ENCODE measurements at regions not wholly inside any gene's neighbourhood (a gene's known extent, or its start where the extent isn't known, plus 50 kb on each side); places are given as distances from the start of the nearest gene placed in this dataset.

GRCh38 chr5:105782501-105782900 lies 1888.2 kb downstream of the EFNA5 start:
- no peak overlapping the region for H3K4me3 Mint-ChIP-seq
- ATAC-seq, result no peak
- peaks cover 3% of the 10 kb centered on the region for H3K9me3 ChIP-seq (ENCODE audit: control insufficient read depth, low read length, poor library complexity, severe bottlenecking)
- no peaks in the 10 kb centered on the region for H3K36me3 Mint-ChIP-seq (ENCODE audit: low read depth)
- H3K27ac Mint-ChIP-seq, result no peak overlapping the region
- no peaks in the 10 kb centered on the region for H3K27me3 Mint-ChIP-seq
- H3K4me1 Mint-ChIP-seq, result no peaks in the 10 kb centered on the region
- no peak for DNase-seq

GRCh38 chr5:105773241-105773640 lies 1897.5 kb downstream of the EFNA5 start:
- Mint-ChIP-seq H3K27me3 (no peaks in the 10 kb centered on the region), H3K4me1 (no peaks in the 10 kb centered on the region), H3K27ac (no peak overlapping the region), H3K4me3 (no peak overlapping the region), H3K36me3 (ENCODE audit: low read depth) (no peaks in the 10 kb centered on the region)
- no peaks in the 10 kb centered on the region for H3K9me3 ChIP-seq (ENCODE audit: control insufficient read depth, low read length, poor library complexity, severe bottlenecking)
- DNase-seq (no peak), ATAC-seq (no peak)

GRCh38 chr5:105767267-105767666 lies 1903.5 kb downstream of the EFNA5 start:
- Mint-ChIP-seq H3K27me3 (no peaks in the 10 kb centered on the region), H3K27ac (no peak overlapping the region)
- ATAC-seq, result no peak

DNA sequence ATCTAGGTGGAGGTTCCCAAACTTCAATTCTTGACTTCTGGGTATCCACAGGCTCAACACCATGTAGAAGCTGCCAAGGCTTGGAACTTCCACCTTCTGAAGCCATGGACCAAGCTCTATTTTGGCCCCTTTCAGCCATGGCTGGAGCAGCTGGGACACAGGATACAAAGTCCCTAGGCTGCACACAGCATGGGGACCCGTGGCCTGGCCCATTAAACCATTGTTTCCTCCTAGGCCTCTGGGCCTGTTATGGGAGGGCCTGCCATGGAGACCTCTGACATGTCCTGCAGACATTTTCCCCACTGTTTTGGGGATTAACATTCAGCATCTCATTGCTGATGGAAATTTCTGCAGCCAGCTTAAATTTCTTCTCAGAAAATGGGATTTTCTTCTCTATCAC lies 1908.0 kb downstream of the EFNA5 start:
- Mint-ChIP-seq H3K27ac (no peak overlapping the region), H3K4me3 (no peak overlapping the region), H3K27me3 (no peaks in the 10 kb centered on the region), H3K4me1 (no peaks in the 10 kb centered on the region), H3K36me3 (ENCODE audit: low read depth) (no peaks in the 10 kb centered on the region)
- DNase-seq, result no peak
- peaks cover 2% of the 10 kb centered on the region for H3K9me3 ChIP-seq (ENCODE audit: control insufficient read depth, low read length, poor library complexity, severe bottlenecking)
- no peak for ATAC-seq

More at GRCh38 chr5:105767267-105767666, 1903.5 kb downstream of the EFNA5 start:
- Mint-ChIP-seq H3K4me1 (no peaks in the 10 kb centered on the region), H3K4me3 (no peak overlapping the region), H3K36me3 (ENCODE audit: low read depth) (no peaks in the 10 kb centered on the region)
- no peak for DNase-seq
- no peaks in the 10 kb centered on the region for H3K9me3 ChIP-seq (ENCODE audit: control insufficient read depth, low read length, poor library complexity, severe bottlenecking)

DNA sequence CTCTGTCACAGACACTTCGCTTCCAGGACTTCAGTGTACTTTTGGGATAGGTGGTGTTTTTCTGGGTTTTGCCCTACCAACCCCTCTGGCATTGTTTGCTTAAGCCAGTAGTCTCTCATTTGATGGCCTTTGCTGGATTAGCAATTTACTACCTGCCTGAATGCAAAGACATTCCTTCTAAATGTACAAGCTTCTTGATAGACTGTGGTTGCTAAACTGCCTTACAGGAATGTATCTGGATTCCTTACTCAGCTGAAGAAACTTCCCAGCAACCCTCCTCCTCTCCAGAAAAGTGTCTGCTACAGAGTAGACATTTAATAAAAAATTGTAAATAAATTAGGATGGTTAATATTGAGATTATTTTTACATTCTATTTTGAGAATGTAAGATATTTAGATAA lies 1916.7 kb downstream of the EFNA5 start:
- H3K9me3 ChIP-seq (ENCODE audit: control insufficient read depth, low read length, poor library complexity, severe bottlenecking), result peaks cover 2% of the 10 kb centered on the region
- H3K27ac Mint-ChIP-seq, result no peak overlapping the region
- no peaks in the 10 kb centered on the region for H3K36me3 Mint-ChIP-seq (ENCODE audit: low read depth)
- H3K4me1 Mint-ChIP-seq, result no peaks in the 10 kb centered on the region
- ATAC-seq (no peak), DNase-seq (no peak)
- no peaks in the 10 kb centered on the region for H3K27me3 Mint-ChIP-seq
- H3K4me3 Mint-ChIP-seq, result no peak overlapping the region

GRCh38 chr5:105752801-105753200 lies 1917.9 kb downstream of the EFNA5 start:
- ATAC-seq, result no peak
- Mint-ChIP-seq H3K4me3 (no peak overlapping the region), H3K36me3 (ENCODE audit: low read depth) (no peaks in the 10 kb centered on the region), H3K27ac (no peak overlapping the region), H3K27me3 (no peaks in the 10 kb centered on the region), H3K4me1 (no peaks in the 10 kb centered on the region)
- no peaks in the 10 kb centered on the region for H3K9me3 ChIP-seq (ENCODE audit: control insufficient read depth, low read length, poor library complexity, severe bottlenecking)
- no peak for DNase-seq

DNA sequence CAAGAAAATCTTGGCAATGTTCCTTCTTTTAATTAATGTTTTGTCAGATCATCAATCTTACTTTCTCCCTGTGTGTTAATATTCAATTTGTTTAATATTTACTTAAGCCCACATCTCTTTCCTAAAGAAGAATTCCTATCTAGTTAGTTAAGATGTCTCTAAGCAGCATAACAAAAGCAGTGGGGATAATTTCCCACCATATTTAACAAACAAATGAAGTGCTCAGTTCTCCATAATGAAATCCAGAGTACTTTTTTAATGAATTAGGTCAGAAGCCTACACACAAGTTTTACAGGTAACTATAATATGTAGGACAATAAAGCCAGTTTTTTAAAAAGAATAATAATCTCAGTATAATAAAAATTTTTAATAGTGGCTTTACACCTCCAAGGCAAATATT lies 1918.8 kb downstream of the EFNA5 start:
- Mint-ChIP-seq H3K4me1 (no peaks in the 10 kb centered on the region), H3K36me3 (ENCODE audit: low read depth) (no peaks in the 10 kb centered on the region), H3K4me3 (no peak overlapping the region), H3K27ac (no peak overlapping the region), H3K27me3 (no peaks in the 10 kb centered on the region)
- H3K9me3 ChIP-seq (ENCODE audit: control insufficient read depth, low read length, poor library complexity, severe bottlenecking), result no peaks in the 10 kb centered on the region
- DNase-seq, result no peak
- ATAC-seq, result no peak

GRCh38 chr5:105745111-105745510 lies 1925.6 kb downstream of the EFNA5 start:
- no peak for ATAC-seq
- Mint-ChIP-seq H3K27ac (no peak overlapping the region), H3K27me3 (no peaks in the 10 kb centered on the region), H3K36me3 (ENCODE audit: low read depth) (no peaks in the 10 kb centered on the region), H3K4me1 (no peaks in the 10 kb centered on the region), H3K4me3 (no peak overlapping the region)
- no peaks in the 10 kb centered on the region for H3K9me3 ChIP-seq (ENCODE audit: control insufficient read depth, low read length, poor library complexity, severe bottlenecking)
- DNase-seq, result no peak

GRCh38 chr5:105740242-105740641 lies 1930.5 kb downstream of the EFNA5 start:
- Mint-ChIP-seq H3K27ac (no peak overlapping the region), H3K4me1 (no peaks in the 10 kb centered on the region)

GRCh38 chr5:105739732-105740131 lies 1931.0 kb downstream of the EFNA5 start:
- Mint-ChIP-seq H3K36me3 (ENCODE audit: low read depth) (no peaks in the 10 kb centered on the region), H3K4me3 (no peak overlapping the region), H3K4me1 (no peaks in the 10 kb centered on the region), H3K27ac (no peak overlapping the region), H3K27me3 (no peaks in the 10 kb centered on the region)
- no peaks in the 10 kb centered on the region for H3K9me3 ChIP-seq (ENCODE audit: control insufficient read depth, low read length, poor library complexity, severe bottlenecking)
- ATAC-seq (no peak), DNase-seq (no peak)

More at GRCh38 chr5:105740242-105740641, 1930.5 kb downstream of the EFNA5 start:
- H3K4me3 Mint-ChIP-seq, result no peak overlapping the region
- H3K36me3 Mint-ChIP-seq (ENCODE audit: low read depth), result no peaks in the 10 kb centered on the region
- ATAC-seq (no peak), DNase-seq (no peak)
- no peaks in the 10 kb centered on the region for H3K27me3 Mint-ChIP-seq
- no peaks in the 10 kb centered on the region for H3K9me3 ChIP-seq (ENCODE audit: control insufficient read depth, low read length, poor library complexity, severe bottlenecking)

- ATAC-seq (no peak), DNase-seq (no peak)
- H3K36me3 Mint-ChIP-seq (ENCODE audit: low read depth), result no peaks in the 10 kb centered on the region
- H3K9me3 ChIP-seq (ENCODE audit: control insufficient read depth, low read length, poor library complexity, severe bottlenecking), result no peaks in the 10 kb centered on the region
- no peaks in the 10 kb centered on the region for H3K4me1 Mint-ChIP-seq
- no peak overlapping the region for H3K4me3 Mint-ChIP-seq
- no peak overlapping the region for H3K27ac Mint-ChIP-seq
- H3K27me3 Mint-ChIP-seq, result no peaks in the 10 kb centered on the region
Measured at GRCh38 chr5:105735704-105736103, 1935.0 kb downstream of the EFNA5 start.

DNA sequence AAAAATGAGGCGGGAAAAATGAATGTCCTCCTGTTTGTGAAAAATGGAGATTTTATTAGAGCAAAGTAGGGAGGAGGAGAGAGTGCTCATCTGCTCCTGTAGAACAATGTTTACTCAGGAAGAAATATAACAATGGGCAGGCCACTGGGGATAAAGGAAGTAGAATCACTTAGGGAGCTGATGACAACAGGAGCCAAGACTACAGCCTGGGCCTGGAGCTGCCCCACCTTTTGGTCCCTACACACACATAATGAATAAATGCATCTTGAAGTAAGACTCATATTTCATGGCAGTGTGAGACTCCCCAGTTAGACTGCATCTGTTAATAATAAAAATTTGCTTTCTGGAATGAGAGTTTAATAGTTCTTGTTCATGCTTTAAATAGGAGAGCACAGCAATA lies 1939.8 kb downstream of the EFNA5 start:
- Mint-ChIP-seq H3K36me3 (ENCODE audit: low read depth) (no peaks in the 10 kb centered on the region), H3K27ac (no peak overlapping the region), H3K4me3 (no peak overlapping the region), H3K27me3 (no peaks in the 10 kb centered on the region), H3K4me1 (no peaks in the 10 kb centered on the region)
- no peaks in the 10 kb centered on the region for H3K9me3 ChIP-seq (ENCODE audit: control insufficient read depth, low read length, poor library complexity, severe bottlenecking)
- ATAC-seq (no peak), DNase-seq (no peak)

- DNase-seq (no peak), ATAC-seq (no peak)
- Mint-ChIP-seq H3K4me3 (no peak overlapping the region), H3K27ac (no peak overlapping the region), H3K27me3 (no peaks in the 10 kb centered on the region), H3K36me3 (ENCODE audit: low read depth) (no peaks in the 10 kb centered on the region), H3K4me1 (no peaks in the 10 kb centered on the region)
- H3K9me3 ChIP-seq (ENCODE audit: control insufficient read depth, low read length, poor library complexity, severe bottlenecking), result no peaks in the 10 kb centered on the region
Measured at GRCh38 chr5:105726093-105726492, 1944.6 kb downstream of the EFNA5 start.

GRCh38 chr5:105708442-105708841 lies 1962.3 kb downstream of the EFNA5 start:
- no peak overlapping the region for H3K27ac Mint-ChIP-seq

GRCh38 chr5:105702323-105702722 lies 1968.4 kb downstream of the EFNA5 start:
- H3K9me3 ChIP-seq (ENCODE audit: control insufficient read depth, low read length, poor library complexity, severe bottlenecking), result no peaks in the 10 kb centered on the region
- DNase-seq, result no peak
- Mint-ChIP-seq H3K27ac (no peak overlapping the region), H3K4me1 (no peaks in the 10 kb centered on the region), H3K4me3 (no peak overlapping the region), H3K27me3 (no peaks in the 10 kb centered on the region), H3K36me3 (ENCODE audit: low read depth) (no peaks in the 10 kb centered on the region)
- no peak for ATAC-seq

More at GRCh38 chr5:105708442-105708841, 1962.3 kb downstream of the EFNA5 start:
- no peak for DNase-seq
- H3K9me3 ChIP-seq (ENCODE audit: control insufficient read depth, low read length, poor library complexity, severe bottlenecking), result no peaks in the 10 kb centered on the region
- ATAC-seq, result no peak
- no peaks in the 10 kb centered on the region for H3K36me3 Mint-ChIP-seq (ENCODE audit: low read depth)
- H3K4me1 Mint-ChIP-seq, result no peaks in the 10 kb centered on the region
- no peaks in the 10 kb centered on the region for H3K27me3 Mint-ChIP-seq
- no peak overlapping the region for H3K4me3 Mint-ChIP-seq
